Iris pigment epithelial cell (primary cell): ENCODE measurements at regions not wholly inside any gene's neighbourhood (a gene's known extent, or its start where the extent isn't known, plus 50 kb on each side); places are given as distances from the start of the nearest gene placed in this dataset.

Experiments used
- DNase-seq: peaks from one replicate; pipeline ENCODE4 v3.0.0-alpha.2; 2011; ENCODE audit warnings: low read depth

DNA sequence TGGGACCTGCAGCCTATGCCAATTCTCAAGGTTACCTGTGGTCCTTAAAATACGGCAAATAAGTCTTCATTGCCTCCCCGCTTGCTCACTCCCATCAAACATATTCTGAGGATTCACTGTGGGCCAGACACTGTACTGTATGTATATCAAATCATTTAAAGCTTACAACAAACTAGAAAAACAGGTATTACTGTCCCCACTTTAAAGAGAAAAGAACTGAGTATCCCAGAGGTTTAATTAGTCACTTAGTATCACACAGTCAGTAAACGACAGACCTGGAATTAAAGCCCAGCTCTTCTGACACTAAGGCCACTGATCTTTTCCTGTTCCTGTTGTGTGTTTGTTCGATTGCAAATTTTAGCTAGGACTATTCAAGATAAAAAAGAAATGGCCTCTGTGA lies 248.2 kb downstream of the ACTL7B start:
- DNase-seq, result no peak

DNA sequence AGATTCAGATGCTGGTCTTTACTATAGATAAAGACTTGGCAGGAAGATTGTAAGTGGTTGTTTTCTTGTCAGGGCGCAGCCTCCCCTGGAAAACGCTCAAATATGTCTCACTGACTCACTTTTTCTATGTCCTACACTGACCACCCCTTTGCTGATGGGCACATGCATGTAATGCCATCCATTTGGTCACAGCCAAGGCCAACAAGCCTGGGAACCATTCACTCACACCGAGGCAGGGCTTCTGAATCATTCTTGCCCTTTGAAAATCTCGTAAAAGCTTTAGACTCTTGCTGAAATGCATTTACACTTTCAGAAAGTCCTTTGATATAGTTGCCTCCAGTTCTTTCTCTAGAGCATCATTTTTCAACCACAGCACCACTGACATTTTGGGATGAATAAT lies 249.4 kb downstream of the ACTL7B start:
- DNase-seq, result no peak

DNA sequence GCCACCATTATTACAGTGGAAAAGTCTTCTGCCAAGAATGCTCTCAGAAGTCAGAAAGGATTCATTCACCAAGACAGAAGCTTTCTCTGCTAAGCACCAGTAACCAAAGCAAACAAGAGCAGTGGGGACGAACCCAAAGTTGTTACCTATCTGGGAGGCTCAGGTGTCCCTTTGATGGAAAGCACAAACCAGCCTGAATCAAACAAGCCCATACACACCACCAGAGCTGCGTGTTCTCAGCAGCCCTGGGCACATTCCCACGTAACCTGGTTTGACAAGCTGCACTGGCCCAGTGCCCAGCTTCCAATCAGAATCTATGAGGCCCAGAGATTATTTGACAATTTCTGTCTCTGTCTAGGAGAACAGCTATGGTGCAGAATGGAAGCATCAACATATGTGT lies 252.6 kb downstream of the ACTL7B start:
- DNase-seq, result no peak

DNA sequence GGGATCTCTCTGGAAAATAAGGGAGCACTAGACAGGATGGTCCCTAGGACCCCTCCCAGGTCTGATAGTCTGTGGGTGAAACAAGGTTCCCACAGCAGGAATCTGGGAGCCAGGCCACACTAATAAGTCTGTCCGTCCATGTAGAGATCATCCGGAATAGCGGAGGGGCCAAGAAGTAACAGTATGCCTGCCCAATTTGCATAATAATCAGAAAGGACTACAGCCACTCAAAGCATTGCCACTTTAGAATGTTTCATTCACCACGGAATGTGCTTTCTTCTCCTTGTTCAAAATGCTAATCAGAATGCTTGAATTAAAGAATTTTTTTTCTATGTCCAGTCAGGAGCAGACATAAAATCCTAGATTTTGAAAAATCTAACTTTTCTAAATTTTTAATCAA lies 254.9 kb downstream of the ACTL7B start:
- no peak for DNase-seq

DNA sequence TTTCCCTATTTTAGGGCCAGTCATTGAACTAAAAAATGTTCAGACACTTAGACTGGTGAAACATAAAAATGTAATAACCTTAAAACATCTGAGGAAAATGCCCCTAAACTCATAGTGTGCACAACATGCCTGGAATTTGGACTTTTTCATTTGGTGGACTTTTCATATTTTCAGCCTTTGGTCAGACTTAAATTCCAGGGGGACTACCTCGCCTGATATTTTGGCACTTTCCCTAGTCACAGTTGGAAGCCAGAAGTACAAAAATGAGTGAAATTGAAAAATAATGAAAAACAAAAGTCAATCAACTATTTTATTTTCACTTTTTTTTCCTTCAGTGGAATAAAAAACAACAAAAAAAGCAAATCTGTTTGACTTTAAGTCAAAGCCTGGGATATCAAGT lies 256.2 kb downstream of the ACTL7B start:
- no peak for DNase-seq

DNA sequence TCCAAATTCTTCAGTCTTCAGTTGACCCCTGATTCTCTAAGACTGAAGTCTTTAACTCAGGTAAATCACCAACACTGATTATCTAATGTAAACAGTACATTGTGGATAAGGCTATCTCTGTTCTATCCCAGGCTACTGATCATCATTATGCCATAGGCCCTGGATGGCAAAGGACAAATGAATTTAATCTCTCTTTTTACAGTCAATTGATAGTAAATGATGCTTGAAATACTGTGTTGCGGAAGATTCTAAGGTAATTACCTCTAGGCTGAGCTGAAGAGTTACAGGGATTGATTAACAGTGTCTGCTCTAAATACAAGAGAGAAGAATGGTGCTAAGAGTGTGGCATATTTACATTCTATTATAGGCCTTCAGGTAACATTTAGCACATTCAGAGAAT lies 264.7 kb downstream of the ACTL7B start:
- DNase-seq, result no peak

DNA sequence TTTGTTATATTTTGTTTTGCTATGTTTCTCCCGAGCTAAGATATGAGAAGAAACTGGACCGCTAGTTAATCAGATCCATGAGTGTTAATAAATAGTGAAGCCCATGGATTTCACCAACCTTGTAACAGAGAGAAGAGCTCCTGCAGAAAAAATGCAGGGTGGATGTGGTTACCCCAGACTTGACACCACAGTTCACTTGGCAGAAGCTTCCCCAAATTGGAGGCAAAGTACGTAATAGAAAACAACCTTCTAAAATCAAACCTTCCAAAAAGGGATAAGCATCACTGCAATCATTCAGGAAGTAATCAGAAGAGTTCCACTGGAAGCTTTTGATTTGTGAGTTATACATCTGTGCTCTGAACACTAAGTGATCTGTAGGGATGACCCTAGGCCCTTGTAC lies 267.5 kb downstream of the ACTL7B start:
- DNase-seq, result no peak

DNA sequence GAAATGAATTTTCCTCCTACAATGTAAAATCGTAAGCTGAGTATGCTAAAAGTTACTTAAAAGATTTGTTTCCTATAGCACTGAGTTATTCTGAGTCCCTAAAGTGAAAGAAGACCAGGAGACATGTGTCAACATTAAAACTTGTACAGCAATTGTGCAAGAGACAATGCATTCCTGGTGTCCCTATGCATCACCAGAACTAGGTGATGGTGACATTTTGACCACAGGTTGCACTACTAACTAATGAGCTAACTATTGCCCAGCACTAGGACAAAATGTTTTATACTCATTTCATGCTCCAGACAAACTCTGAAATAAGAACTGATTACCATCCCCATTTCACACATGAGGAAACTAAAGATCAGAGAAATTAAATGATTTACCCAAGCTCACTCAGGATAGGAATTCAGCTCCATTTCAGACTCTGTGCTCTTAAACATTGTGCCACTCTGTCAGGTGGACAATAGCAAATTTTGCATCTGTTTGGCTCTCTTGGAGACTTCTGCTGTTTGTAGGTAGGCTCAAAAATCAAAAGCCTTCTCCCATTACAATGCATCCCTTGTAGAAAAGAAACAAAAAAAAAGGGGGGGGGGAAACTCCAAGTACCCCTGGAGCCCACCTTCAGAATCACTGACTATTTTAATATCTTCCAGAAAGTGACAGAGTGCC lies 269.2 kb downstream of the ACTL7B start:
- DNase-seq, result no peak

DNA sequence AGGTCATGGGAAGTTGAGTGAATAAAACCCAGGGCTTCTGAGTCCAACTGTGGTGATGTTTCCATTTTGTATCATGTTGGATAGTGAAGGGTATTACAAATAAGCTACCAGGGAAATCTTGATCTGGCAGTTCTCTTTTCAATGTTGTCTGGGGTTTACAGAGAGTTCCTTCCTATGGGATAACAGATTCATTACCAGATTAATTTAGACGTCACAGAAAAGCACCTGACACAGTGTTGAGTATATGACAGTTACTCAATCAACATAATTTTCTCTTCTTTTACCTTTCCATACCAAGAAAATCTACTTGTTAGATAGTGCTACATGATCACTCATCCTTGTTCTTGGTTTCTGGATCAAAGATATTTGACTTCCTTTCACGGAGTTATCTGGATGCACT lies 270.9 kb downstream of the ACTL7B start:
- DNase-seq, result no peak

DNA sequence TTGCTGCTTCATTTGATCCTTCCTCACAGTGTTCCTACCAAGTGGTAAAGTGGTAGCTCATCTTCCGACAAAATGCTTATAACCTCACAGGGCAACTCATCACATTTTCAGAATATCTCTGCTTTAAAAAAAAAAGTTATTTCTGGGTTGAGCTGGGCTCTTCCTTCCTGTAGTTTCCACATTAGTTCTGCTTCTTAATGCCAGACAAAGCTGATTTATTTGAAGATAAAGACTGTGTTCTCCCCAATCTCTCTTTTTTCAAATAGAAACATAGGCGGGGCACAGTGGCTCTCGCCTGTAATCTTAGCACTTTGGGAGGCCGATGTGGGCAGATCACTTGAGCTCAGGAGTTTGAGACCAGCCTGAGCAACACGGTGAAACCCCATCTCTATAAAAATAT lies 273.1 kb downstream of the ACTL7B start:
- no peak for DNase-seq

DNA sequence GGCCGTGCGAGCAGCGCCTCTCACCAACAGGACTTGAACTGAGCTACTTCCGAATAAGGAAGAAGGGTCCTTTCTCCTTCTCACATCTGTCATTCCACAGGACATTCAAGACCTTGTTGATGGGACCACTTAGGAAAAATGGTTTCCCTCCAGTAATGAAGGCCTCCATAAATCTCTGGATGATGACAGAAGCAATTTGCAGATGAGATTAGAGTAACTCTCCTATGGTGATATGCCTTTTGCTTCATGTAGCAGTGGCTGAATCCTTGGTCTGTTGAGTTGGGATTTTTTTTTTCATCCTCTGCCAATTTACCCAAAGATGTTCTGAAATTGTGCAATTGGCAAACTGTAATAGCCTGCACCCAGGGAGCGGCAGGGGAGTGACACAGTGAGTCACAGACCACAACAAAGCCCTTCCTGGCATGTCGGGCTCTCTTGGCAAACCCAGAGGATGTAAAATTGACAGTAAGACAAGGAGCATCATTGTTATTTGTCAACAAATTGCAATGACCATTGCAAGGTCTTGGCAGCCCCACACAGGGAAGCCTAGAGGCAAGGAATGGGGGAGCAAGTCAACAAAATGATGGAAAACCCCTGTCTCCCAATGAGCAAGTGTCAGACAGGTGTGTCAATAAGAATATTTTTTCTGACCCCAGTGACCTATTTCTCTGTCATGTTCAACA lies 275.9 kb downstream of the ACTL7B start:
- DNase-seq, result peak; percentile 3

DNA sequence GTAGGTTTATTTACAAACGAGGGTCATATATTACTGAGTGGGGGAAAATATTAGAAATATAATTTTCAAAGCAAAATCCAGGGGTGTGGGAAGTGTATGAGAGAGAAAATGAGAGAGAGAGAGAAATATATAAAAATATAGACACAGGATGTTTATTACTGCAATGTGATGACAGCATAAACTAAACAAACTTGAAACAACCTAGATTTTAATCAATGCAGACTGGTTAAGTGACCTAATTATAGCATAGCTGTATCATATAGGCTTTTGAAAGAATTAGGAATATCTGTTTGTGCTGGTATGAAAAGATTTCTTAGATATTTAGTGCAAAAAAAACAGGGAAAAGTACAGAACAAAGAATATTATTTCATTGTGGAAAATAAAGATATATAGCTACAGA lies 280.5 kb downstream of the ACTL7B start:
- DNase-seq, result no peak

DNA sequence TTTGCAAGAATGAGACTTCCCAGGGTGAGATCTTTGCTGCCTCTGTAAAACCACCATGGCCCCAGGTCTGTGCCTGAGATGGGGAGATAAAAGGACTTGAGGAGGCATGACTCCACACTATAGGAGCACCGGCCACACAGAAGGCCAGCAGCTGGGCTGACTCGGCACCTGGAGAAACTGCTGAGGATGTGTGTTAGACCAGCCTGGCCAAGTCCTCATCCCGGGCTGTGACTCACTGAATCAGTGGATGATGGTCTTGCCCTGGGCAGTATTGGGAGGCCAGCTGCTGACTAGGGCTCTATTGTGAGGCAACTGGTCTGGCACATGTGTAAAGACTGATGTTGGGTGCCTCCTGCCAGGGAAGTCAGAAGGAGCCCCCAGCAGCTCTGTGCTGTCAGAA lies 286.2 kb downstream of the ACTL7B start:
- DNase-seq, result peak; percentile 37

DNA sequence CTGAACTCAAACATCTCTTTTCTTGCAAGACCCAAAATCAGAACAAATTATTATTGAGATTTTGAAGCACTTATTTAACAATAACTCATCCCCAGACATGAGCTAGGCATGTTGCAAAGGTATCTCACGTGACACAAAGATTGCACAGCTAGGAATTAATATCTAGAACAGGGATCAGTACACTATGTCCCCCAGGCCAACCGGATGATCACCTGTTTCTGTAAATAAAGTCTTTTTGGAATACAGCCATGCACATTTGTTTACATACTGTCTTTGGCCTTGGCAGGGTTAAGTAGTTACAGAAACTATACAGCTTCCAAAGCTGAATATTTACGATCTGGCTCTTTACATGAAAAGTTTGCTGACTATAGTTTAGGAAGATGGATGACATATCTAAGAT lies 287.7 kb downstream of the ACTL7B start:
- DNase-seq, result no peak

DNA sequence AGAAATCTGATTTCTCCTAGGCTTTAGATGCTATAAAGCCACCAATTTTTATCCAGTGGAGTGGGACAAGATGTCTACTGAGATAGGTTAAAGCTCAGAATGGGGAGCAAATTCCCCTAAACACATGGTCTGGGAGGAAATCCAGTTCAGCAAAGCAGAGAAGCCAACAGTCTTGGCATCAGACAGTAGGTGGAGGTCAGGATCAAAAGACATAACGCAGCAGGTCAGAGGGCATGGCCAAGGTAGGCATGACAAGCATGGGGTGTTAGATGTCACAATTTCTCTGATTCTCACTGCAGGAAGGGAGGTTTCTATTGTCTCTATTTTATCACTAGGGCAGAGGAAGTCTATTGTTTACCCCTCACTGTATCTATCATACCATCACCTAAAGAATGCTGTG lies 288.2 kb downstream of the ACTL7B start:
- DNase-seq, result no peak

DNA sequence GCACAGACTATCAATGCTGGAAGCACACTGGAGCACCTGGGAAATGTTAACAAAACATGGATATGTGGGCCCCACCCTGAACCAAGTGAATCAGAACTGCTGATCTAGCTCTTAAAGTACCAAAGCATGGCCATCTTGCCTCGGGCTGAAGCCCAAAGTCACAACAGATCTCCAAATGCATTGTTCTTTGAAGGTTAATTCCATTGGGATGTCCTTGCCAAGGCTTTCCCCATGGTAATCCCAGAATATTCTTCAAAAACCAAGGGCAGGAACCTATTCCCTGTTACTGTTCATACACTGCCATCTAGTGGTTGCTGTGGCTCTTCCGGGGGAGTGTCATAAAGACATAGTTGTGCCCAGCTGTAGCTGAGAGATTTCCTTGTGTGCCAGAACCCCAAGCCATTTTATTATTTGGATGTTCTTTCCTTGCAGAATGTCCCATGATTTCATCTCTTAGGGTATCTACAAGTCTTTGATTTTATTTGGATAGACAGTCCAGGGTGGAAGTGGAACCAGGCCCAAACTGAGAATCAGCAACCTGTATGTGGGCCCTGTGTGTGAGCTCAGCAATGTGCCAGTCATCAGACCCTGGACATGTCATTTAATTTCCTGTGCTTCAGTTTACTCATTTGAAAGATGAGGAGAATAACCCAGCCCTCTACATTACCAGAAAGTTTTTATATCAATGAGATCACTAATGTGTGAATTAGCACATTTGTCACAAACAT lies 290.0 kb downstream of the ACTL7B start:
- DNase-seq, result peak; percentile 80

DNA sequence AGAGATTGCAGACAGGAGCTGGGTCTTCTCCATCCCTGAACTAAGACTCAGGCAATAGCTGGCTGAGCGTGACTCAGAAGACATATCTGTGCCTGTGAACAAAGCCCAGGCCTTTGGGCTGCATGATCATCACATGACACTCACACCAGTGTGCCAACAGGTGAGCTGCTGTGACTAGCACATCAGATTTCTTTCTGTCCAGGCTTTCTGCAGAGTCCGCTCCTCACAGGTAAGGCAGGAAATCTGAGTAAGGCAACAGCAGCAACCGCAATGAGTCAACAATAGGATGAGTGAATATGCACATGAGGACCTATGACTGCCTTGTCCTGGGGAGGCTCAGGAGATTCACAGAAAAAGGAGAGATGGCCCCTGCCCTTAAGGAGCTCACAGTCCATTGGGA lies 293.6 kb downstream of the ACTL7B start:
- no peak for DNase-seq

DNA sequence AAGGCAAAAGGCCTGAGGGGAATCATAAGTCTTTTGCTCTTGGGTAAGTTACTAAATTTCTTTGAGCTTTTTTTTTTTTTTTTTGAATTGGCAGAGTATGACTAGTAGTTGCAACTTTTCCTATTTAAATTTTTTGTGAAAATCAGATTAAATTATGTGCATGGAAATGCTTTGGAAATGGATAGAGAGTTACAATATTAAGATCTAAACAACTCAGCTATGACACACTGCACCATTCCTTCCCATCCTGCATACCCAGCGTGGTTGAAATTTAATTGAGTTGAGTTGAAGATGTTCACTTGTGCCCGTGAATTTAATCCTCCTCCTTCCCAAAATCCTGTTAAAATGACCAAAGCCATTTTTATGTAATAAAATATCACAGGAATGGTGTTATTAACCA lies 296.4 kb downstream of the ACTL7B start:
- DNase-seq, result no peak

DNA sequence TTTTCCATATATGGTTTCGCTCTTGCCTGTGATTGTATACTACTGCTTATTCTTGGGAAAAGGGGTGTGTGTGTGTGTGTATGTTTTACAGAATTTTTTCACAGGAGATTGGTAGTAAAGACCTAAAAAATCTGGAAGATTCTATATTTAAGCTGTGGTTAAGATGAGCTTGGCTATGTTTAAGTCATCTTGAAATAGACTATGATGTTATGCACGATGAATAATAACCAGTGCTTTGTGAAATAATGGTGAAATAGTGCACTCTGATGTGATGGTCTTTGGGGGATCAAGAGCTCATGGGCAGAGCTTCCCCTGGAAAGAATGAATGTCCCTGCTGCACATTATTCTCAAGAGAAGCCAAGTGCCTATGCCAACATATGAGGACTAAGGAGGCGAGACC lies 301.0 kb downstream of the ACTL7B start:
- no peak for DNase-seq

DNA sequence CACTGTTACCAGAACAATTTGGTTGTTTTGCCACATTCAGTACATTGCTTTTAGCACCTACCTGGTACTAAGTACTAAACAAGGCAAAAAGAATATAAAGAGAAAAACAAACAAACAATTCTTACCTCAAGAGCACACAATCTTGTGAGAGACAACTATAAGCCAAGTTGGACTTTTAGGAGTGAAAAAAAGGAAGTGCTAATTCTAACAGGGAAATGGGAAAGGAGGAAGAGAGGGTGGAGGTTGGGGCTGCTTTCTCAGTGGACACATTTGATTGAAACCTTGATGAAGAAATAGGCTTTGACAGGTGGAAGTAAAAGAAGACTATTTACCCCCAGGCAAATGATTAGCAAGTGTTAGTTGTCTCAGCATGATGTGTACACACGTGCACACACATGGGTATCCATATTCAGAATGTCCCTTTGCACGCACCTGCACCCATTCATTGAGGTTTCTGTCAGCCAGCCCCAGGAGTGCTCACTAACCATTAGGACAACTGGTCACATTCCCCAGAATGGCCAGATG lies 302.6 kb downstream of the ACTL7B start:
- no peak for DNase-seq

DNA sequence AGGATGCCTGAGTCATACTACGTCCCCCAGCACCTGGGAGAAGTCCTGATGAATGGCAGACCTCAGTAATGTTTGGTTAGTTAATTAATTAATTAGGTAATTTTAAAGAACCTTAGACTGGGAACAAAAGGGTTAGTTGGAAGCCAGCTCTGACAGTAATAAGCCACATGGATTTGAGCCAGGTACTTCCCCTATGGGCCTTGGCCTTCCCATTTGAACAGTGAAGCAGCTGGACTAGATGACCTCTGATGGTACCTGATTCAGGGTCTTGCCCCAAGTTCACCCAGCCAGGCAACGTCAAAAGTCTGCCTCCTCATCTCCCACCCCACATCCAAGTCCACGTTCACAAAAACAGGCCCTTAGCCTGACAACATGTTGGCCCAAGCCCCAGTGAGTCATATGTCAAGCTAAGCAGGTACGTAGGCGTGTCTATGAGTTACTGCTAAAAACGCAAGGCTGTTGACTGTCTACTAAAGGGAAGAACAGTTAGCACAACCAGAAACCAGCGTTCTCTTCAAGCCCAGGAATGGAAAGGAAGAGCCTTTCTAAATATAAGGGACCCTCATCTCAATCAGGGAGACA lies 303.2 kb downstream of the ACTL7B start:
- DNase-seq, result peak; percentile 42

DNA sequence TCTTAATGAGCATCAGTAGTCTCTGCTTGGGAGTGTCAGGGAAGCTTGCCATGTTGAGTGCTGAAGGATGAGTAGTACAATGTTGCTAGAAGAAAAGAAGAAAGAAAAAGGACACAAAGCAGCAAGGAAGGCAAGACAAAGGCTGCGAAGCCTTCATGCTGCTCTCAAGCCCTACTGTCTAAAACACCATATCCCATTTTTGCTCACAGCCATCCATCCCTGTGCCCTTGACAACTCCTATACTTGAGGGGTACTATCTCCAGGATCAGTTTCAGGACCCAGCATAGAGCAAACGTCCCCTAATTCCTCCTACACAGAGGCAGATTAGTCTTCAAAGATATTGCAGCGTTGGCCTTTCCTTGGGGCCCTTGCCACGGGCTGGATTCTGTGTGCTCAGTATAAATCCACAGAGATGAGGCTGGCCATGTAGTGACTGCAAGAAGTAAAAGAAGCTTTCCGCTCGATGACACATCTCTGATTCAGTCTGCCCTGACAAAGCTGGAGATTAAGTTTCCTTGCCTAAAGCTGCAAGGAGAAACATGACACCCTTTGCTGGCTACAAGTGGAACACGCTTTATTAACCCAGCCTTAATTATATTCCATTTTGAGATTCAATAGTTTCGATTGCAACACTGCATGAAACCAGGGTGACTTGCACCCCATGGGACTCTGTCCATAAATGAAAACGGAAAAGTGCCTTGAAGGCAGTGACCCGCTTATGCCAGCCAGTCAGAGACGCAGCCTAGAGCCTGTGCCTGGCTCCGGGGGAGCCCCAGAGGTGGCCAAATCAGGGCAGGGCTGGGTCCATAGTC lies 304.6 kb downstream of the ACTL7B start:
- peak; percentile 96 for DNase-seq
